Activated CD8-positive, alpha-beta memory T cell treated with anti-CD3 and anti-CD28 coated beads, Interleukin-2, amount 50 U/mL, for 1 hour (primary cell): ENCODE measurements at regions not wholly inside any gene's neighbourhood (a gene's known extent, or its start where the extent isn't known, plus 50 kb on each side); places are given as distances from the start of the nearest gene placed in this dataset.

ENCODE experiments used
- DNase-seq: peaks from one replicate; pipeline ENCODE4 v3.0.0-alpha.2; 2020; ENCODE audit errors: extremely low read depth

DNA sequence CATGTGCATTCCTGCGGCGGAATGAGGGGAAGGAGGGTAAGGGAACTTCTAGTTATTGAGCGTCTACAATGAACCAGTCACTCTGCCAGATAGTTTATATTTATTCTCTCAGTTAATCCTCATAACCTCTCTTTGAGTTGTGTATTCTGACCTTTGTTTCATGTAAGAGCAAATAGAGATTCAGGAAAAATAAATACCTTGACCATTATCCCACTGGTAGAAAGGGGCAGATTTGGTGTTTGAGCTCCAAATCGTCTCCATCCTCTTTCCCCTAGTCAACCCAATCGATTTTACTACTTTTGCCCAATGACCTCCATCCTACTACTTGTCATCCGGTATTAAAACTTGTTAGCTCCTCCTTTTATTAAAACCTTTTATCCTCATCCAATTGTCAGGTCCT, 157.1 kb upstream of the SESN3 start:
- no peak for DNase-seq

GRCh38 chr11:95387325-95387724, 156.3 kb upstream of the SESN3 start:
- no peak for DNase-seq

DNA sequence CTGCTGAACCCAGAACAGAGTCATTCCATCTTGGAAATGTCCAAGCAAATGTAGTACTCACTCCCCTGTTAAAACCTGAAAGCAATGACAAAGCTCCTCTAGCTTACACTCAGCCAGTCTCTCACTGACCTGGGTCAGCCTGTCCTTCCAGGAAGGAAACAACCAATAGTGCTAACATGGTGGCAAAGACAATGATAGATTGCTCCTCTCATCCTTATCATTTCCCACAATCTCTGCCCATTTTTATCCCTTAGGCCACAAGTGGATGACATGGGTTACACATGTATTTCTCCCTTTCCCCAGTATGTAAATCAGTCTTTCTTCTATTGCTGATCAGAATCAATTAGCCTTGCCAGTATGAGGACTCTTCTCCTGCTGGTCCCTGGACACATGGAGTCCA, 154.6 kb upstream of the SESN3 start:
- no peak for DNase-seq

- DNase-seq: no peak
These were observed 148.5 kb upstream of the SESN3 start for GRCh38 chr11:95379479-95379878.

DNA sequence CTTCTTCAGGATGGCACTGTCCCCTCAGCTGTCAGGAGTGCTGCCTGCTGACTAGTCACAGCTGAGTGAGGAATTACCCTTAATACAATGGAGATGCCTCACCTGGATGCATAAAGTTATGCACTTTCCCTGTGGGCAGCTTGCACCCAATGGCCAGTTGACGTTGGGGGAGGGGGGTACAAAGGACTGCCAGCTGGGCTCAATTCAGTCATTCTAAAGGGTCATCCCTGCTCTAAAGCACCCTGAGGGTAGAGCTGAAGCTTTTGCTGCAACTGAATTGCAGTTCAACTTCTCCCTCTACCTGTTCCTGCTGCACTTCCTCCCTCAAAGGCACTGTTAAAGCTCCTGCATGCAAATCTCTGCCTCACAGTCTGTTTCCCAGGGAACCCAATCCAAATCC, 147.8 kb upstream of the SESN3 start:
- no peak for DNase-seq

GRCh38 chr11:95378111-95378510, 147.1 kb upstream of the SESN3 start:
- no peak for DNase-seq

DNA sequence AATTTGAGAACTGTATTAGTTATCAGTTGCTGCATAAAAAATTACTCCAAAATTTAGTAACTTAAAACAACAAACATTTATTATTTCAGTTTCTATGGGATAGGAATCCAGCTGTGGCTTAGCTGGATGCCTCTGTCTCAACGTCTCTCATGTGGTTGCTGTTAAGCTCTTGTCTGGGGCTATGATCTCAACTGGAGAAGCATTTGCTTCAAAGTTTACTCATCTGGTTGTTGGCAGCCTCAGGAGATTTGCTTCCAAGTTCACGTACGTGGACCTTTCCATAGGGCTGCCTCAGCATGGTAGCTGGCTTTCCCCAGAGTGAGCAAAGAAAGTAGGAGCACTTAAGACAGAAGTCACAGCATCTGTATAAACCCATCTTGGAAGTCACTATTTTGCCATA, 144.9 kb upstream of the SESN3 start:
- no peak for DNase-seq

DNA sequence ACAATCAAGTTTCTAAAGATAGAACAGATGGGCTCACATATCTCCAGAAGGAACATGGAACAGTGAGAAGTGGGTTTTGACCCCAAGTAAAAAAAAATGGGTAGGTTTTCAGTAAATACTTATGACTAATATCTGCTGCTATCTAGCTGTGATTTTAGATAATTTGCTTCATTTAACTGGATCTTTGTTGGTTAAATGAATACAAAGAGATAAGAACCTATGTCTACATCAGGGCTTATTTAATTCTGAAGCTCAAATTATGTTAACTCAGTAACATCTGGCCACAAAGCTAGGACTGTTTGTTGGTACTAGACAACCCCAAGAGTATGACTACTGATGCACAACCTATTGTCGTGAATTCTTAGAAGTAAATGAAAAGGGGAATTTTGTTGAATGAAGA, 144.4 kb upstream of the SESN3 start:
- no peak for DNase-seq

DNA sequence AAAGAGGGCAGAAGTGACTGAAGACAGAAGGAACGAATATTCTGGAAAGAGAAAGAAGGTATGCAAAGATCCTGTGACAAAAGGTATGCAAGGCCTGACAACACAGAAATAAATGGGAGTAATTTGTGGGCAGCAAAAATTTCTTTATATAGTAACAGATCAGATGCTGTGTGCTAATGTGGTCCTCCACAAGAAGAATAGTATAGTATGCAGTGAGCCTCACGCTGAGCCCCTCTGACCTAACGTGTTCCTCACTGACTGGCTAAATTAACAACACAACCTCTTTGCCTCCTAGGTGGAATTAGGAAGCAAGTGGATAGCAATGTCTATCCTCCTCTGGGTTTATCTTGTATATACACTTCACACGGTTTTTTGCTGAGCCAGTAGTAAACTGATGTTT, 143.1 kb upstream of the SESN3 start:
- no peak for DNase-seq

GRCh38 chr11:95373241-95373640, 142.2 kb upstream of the SESN3 start:
- DNase-seq: no peak

DNA sequence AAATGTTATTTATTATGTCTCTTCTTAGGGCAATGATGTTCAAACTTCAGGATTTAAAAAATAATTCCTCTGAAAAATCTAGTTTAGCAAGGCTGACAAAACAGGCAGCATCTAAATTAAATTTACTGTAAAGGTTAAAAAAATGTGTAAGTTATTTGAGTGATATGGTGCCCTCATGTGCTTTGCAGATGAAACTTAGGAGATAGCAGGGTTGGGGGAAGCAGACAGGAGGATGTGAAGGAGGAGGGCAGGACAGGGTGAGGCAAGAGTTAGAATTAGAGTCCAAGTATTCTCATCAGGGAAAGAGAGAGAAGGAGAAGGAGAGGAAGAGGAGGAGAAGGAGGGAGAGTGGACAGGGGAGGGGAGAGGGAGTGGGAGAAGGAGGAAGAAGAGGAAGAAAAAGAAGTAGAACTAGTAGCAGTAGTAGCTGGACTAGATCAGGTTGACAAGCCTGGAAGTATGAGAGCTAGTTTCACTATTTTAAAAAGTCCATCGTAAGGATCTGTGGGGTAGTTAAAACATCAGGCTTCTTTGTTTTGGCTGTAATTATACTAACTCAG, 141.2 kb upstream of the SESN3 start:
- DNase-seq: no peak

DNA sequence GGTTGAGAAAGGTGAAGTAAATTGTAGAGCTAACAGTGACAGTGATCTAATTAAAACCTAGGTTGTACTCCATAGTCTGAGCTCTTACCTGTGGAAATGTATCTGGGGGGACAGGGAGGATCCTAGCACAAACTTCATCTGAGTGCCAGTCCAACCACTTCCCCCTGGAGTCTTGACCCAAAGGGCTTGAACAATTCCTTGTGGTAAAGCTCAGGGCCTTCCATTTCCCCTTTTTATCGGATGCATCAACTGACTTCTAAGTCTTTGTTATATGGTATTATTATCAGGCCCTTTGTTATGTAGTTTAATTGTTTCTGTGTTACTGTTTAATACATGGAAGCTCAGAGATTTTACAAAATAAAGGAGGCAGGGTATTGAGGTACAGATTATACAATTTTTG, 140.2 kb upstream of the SESN3 start:
- DNase-seq: no peak

GRCh38 chr11:95367726-95368125, 136.7 kb upstream of the SESN3 start:
- no peak for DNase-seq

DNA sequence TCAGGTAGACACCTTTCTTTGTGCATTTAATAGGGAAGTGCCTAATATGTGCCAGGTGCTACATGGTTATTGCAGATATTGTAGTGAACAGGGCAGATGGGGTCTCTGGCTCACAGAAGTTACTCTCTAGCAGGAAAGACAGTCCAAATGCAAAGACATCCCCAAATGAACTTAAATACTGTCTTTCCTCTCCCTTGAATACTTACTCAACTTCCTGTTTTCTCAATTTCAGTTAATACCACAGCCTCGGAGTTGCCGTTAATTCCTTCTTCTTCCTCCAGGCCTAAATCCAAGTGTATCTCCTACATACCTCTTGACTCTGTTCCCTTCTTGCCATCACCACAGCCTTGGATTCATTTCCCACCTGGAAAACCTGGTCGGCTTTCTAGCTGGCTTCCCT, 134.3 kb upstream of the SESN3 start:
- DNase-seq: no peak

DNA sequence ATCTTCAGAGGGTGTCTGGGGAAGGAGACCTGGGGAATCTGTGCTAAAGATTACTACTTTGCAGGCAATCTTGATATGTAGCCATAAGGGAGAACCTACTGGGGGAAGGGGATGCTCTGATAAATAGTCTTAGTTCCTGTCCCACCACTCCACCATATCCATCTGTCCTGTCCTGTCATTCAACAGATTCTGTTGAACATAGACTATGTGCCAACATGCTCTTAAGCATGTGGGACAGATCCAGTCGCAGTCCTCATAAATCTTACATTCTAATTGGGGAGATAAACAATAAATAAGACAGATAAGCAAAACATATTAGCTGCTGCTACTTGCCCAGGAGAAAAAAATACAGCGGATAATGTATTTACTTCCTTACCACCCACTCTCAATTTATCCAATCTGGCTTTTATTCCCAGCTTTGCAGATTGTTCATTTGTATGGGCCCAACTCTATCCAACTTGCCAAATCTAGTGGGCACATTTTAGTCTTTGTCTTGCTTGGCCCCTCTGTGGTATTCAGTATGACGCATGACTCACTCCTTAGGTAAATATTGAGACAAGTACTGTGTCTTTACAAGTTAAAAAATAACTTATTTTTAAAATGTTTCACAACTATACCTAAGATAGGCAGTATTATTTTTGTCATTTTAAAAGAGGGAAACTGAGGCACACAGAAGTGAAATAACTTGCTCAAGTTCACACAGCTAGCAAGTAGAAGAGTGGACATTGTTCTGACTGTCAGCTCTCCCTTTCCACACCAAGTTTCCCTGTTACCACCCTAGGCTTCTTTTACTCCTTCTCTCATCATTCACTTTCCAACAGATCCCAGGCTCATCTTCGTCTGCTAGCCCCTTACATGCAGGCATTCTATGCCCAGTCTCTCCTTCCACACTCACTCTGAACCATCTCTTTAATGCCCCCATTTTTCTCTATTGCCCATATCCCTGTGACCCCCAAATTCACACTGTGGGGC, 133.6 kb upstream of the SESN3 start:
- no peak for DNase-seq

GRCh38 chr11:95363708-95364107, 132.7 kb upstream of the SESN3 start:
- DNase-seq: no peak

DNA sequence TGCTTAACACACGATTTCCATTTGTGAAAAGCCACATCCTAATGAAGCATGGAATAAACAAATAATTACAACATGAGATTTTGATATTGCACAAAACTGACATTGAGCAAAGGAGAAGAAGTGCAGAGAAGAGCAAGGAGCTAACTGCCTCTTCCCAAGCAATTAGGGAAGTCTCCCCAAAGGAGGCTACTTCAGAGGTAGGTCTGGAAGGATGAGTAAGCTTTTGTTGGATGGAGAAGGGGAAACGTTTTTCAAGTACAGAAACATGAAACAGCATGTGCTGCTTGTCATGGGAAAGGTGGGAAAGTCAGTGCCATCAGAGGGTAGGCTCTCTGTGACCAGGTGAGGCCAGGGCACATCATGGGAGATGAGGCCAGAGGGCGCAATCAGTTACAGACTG, 132.2 kb upstream of the SESN3 start:
- no peak for DNase-seq

- no peak for DNase-seq
These were observed 130.2 kb upstream of the SESN3 start for GRCh38 chr11:95361180-95361579.

DNA sequence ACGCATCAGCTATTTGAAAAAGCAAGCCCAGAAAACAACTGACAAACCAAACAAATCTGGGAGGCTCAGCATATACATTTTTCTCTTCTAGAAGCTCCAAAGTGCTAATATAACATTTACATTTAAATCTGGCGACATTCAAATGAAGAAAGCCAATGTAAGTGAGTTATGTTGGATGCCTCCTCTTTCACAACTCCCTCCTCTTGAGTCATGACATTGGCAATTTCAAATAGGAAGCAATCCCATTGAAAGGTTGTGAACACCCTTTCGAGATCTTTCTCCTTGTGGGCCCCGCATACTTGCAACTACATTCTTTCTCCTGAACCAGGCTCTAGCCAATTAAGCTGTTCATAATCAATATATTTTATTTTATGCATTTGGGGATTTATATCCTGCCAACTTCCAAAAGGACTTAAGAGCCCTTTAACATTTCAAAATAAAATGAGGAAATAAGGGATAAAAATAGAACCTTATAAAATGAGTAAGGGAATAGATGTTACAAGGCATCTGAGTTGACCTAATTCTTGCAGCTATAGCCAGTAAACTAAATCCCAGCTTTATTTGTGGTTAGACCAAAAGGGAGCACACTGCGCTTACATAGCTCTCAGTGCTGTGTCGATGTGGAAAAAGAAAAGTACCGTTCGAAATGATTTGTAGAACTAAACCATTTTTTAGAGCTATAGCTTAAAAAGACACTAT, 129.5 kb upstream of the SESN3 start:
- no peak for DNase-seq

DNA sequence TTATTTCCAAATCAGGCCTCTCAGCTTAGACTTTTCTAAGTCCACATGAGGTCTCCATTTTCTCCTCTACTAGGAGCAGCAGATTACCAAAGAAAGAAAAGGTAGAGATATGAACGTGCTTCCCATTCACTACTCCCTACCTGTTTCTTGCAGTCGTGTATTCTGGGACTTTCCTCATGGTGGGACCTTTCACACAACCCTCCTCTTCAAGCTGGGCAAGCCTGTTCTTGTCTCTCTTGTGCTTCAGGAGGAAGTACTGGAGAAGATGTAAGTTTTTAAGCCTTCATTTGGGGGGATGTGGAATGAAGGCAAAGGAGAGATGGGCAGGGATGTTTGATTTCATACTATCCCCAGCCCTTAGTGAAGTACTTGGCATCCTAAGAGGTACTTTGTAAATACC, 128.8 kb upstream of the SESN3 start:
- DNase-seq: no peak

- DNase-seq: no peak
These were observed 128.3 kb upstream of the SESN3 start for GRCh38 chr11:95359341-95359663.

- no peak for DNase-seq
These were observed 127.7 kb upstream of the SESN3 start for GRCh38 chr11:95358511-95359340.
